ENCODE measurements at regions not wholly inside any gene's neighbourhood (a gene's known extent, or its start where the extent isn't known, plus 50 kb on each side); places are given as distances from the start of the nearest gene placed in this dataset.
"Not testable (repeated sequence)": the region's sequence is repeated elsewhere in the genome, so short reads cannot be mapped to it uniquely, and the experiment has no call there.

- no peak for DNase-seq
Observed at GRCh38 chr4:28772066-28772465, 1911.4 kb downstream of the STIM2 start.

DNA sequence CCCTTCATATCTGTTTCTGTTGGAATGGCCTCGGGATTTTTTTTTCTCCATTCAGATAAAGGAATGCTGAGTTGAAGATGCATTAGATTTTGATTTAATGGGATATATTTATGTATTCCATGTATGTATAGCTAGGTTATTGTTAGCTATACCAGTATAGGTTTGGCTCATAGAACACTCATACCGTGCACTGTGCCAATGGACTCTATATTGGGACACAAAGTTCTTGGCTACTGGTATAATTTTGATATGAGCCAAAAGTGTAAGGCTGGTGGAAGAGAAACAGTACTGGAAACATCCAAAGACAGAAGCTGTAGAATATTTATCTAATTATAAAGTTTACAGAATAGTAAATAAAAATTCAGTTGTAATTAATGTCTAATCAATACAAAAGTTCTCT is 1912.1 kb downstream of the STIM2 start:
- DNase-seq, result no peak

GRCh38 chr4:28774344-28774743 is 1913.7 kb downstream of the STIM2 start:
- DNase-seq, result no peak

DNA sequence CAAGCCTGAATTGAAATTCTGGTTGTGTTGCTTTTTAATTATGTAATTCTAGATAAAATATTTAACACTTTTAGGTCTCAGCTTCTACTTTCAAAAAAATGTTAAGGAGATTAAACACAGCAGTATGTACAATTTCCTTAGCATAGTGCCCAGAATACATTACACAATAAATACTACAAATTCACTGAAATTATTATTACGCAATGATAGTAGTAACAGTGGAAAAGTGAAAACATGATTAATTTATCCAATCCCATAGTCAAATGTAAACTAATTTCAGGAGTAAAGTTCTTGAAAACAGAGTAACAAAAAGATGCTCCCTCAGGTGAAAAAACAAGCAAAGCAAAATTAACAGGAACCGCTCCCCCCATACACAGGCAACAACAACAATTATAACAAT is 1915.4 kb downstream of the STIM2 start:
- no peak for DNase-seq

DNA sequence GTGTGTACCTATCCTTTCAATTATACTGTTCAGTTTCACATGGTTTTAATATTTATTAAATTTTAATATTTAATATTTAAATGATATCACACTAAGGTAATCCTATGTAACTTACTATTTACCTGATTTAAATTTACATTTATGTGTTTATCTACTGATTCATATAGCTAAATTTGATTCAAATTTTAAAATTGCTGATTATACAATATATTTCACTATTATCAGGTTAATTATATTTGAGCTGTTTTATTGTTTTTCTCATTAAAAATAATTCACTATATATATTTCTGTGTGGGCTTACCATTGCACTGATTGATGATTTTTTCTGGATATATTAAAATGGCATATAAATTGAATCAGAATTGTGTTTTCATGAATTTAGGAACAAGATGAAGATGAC is 1923.5 kb downstream of the STIM2 start:
- no peak for DNase-seq

GRCh38 chr4:28787947-28788346 is 1927.3 kb downstream of the STIM2 start:
- DNase-seq, result no peak

GRCh38 chr4:28788929-28789490 is 1928.4 kb downstream of the STIM2 start:
- DNase-seq, result no peak

DNA sequence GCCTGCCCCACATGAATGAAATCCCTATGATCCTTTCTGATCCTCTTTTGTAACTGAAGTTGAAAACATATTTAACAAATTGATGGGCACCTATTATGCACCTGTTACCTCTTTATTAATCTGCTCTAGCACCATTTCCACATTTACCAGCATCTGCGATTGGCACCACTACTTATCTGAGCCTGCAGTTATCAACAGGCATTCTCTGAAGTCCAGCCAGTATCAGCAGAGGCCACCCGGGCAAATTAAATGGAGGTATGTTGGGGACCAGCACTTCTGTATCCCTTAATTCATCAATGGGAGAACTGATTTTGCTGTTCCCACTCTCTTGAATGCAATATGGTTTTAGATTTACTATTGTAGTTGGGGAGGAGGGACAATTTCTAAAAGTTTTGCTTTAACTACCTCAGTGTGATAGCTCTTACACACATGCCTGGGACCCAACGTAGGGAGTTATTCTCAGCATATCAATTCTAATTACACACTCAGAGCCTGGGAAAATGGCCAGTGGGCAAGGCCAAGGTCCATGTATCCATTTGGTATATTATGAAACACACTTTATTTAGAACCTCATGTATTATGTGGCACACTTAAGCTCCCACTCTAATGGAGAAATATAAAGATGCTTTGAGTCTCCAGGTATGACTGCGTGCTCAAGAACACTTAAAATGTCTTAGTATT is 1927.1 kb upstream of the PCDH7 start:
- no peak for DNase-seq

- DNase-seq, result no peak
Observed at GRCh38 chr4:28799696-28800095, 1920.5 kb upstream of the PCDH7 start.

- DNase-seq, result no peak
Observed at GRCh38 chr4:28811025-28811424, 1909.1 kb upstream of the PCDH7 start.

DNA sequence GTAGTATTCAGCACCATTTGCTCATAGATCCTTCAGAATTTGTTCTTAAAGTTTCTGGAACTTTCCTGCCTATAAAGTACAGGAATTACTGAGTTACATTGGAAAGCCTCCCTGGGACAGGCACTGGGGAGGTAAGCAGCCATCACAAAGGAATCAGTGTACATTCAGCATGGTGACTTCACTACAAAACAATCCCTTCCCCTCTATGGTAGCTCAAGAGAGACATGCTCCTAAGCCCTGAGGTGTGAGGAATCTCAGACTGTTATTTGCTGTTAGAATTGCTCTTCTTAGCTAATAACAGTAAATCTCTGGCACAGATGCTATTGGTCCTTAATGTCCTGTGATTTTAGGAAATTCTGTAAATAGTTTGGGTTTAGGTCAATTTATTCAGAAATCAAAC is 1898.0 kb upstream of the PCDH7 start:
- DNase-seq, result no peak

- DNase-seq, result no peak
Observed at GRCh38 chr4:28827866-28828265, 1892.3 kb upstream of the PCDH7 start.

DNA sequence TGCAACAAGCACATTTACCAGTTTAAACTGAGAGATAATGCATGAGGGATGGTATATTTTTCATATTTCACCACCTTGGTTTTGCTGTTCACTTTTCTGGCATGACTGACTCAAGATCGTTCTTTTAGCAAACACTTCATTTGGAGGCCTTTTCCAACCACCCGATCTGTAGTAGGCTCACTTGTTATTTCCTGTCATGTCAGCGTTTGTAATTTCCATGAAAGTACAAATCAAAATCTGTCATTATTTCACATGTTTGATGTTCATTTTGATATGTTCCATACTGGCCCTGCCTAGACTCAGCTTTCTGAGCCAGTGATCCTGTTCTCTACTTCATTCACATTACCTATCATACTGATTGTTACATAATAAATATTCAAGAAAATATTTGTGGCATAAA is 1888.3 kb upstream of the PCDH7 start:
- no peak for DNase-seq

GRCh38 chr4:28832444-28832843 is 1887.7 kb upstream of the PCDH7 start:
- DNase-seq, result no peak

- DNase-seq, result no peak
Observed at GRCh38 chr4:28834120-28834519, 1886.0 kb upstream of the PCDH7 start.

DNA sequence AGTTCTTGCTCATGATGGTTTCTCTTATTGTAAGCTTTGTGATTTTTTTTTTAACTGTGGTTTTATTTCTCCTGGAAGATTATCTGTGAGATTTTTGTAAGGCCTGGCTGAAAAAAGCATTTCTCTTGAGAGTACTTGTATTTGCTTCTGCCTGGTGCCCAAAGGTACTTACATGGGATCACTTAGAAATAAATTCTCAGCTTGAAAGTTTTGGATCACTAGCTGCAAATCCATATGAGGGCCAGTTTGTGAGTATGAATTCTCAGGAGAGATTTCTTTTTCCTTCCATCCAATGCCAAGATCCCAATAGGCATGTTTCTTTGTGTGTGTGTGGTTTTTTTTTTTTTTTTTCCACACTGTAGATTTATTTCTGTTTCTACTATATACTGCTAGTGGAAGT is 1884.7 kb upstream of the PCDH7 start:
- no peak for DNase-seq

DNA sequence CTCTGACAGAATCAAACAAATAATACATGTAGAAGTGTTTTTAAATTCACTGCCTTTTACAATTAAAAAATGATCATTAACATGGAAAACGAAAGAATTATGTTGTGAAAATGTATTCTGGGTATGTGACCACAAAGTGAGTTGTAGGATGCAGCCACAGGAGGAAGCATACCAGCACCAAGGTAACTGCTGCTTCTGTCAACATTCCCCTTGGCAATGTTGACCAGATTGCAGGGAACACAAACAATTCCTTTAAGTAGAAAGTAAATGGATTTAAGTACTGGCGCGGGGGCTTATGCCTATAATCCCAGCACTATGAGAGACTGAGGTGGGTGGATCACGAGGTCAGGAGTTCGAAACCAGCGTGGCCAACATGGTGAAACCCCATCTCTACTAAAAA is 1877.9 kb upstream of the PCDH7 start:
- DNase-seq, result no peak

- no peak for DNase-seq
Observed at GRCh38 chr4:28845158-28845557, 1875.0 kb upstream of the PCDH7 start.

DNA sequence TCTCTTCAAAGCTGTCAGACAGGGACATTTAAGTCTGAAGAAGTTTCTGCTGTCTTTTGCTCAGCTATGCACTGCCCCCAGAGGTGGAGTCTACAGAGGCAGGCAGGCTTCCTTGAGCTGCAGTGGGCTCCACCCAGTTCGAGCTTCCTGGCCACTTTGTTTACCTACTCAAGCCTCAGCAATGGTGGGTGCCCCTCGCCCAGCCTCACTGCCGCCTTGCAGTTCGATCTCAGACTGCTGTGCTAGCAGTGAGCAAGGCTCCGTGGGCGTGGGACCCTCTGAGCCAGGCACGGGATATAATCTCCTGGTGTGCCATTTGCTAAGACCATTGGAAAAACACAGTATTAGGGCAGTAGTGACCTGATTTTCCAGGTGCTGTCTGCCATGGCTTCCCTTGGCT is 1863.1 kb upstream of the PCDH7 start:
- not testable (repeated sequence) for DNase-seq

DNA sequence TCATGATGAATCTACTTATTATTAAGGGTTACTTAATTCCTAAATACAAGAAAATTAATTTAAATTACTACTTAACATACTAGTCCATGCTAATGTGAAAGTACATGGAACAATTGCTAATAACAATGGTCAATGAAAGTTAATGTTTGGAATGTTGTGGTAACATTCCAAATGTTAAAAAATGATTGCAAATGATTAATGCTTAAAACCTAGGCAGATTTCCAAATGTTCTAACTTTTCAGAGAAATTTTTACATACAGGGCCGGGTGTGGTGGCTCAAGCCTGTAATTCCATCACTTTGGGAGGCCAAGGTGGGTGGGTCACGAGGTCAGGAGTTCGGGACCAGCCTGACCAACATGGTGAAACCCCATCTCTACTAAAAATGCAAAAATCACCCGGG is 1851.3 kb upstream of the PCDH7 start:
- DNase-seq, result no peak

- DNase-seq, result no peak
Observed at GRCh38 chr4:28879178-28879577, 1841.0 kb upstream of the PCDH7 start.

DNA sequence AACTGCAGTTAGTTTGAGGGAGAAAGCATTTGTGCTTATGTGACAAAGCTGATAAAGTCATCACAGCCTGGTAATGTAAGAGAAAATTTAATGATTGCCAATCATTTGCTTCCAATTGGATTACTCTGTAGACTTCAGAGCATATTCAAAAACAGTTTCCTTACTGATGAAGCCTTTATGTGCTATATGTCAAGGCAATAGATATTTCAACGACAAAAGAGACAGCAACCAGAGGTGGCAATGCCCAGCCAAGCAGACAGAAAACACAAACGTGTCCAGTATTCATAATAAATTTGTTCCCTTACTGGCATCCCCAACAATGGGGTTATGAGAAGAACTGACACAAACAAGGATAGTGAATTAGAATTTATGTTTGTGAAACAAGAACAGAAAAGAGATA is 1840.3 kb upstream of the PCDH7 start:
- no peak for DNase-seq

- DNase-seq, result no peak
Observed at GRCh38 chr4:28883211-28883610, 1837.0 kb upstream of the PCDH7 start.

DNA sequence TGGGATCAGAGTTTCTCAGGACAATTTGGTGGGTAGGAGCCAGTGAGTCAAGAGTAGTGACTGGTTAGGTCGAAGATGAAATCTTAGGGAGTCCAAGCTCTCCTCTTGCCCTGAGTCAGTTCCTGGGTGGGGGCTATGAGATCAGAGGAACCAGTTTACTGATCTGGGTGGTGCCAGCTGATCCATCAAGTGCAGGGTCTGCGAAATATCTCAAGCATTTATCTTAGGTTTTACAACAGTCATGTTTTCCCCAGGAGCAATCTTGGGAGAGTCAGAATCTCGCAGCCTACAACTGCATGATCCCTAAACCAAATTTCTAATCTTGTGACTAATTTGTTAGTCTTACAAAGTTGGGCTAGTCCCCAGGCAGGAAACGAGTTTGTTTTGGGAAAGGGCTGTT is 1833.2 kb upstream of the PCDH7 start:
- DNase-seq, result no peak

Measured in activated effector memory CD4-positive, alpha-beta T cell treated with anti-CD3 and anti-CD28 coated beads, Interleukin-2, amount 50 U/mL, for 16 hours (primary cell).